ENCODE measurements at regions not wholly inside any gene's neighbourhood (a gene's known extent, or its start where the extent isn't known, plus 50 kb on each side); places are given as distances from the start of the nearest gene placed in this dataset.

GRCh38 chr12:24175929-24176328, 226.5 kb upstream of the SOX5 start:
- H3K27me3 ChIP-seq (replicated peaks in 1 of 7), result no peaks in the 10 kb centered on the region
- TF ChIP-seq CTCF (IDR thresholded peaks at IDR 0.05 in 8 of 11, conservative IDR thresholded peaks at IDR 0.05 in 3 of 11) (no peak), POLR2AphosphoS5 (IDR thresholded peaks at IDR 0.05) (no peak), POLR2A (IDR thresholded peaks at IDR 0.05) (no peak)
- no peak overlapping the region for H3K4me3 ChIP-seq
- no peaks in the 10 kb centered on the region for H3K36me3 ChIP-seq
- H3K9me3 ChIP-seq, result no peaks in the 10 kb centered on the region
- H3K27ac ChIP-seq, result no peak overlapping the region
- peaks cover 0 to 7% (median 0%) of the 10 kb centered on the region in 6 donors for H3K4me1 ChIP-seq
- WGBS, 5 donors, result 76 to 91% (median 89%) methylated on average over 4 of the region's 4 CpGs
- no peak for DNase-seq
- intact Hi-C loops (cut with DNase I; ENCODE audit: low total_unique reads), result no loop called here

DNA sequence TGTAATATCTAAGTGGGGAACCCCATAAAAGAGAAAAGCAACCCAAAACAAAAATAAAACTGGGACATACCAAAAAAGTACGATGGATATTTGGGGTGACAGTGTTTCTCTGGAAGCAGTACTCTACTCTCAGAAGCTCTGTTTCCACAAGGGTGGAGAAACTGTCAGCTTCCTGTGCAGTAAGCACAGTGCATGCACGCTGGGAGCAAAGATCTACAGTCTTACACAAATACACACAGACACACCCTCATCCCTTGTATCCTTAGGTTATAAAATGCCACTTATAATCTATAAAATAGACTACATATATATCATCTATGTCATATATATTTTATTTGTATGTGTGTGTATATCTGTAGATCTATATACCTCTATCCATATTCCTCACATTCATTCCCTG, 225.8 kb upstream of the SOX5 start:
- no peak for DNase-seq
- H3K36me3 ChIP-seq, result no peaks in the 10 kb centered on the region
- H3K27ac ChIP-seq, result no peak overlapping the region
- no peak overlapping the region for H3K4me3 ChIP-seq
- no peaks in the 10 kb centered on the region for H3K9me3 ChIP-seq
- H3K27me3 ChIP-seq (replicated peaks in 1 of 7), result no peaks in the 10 kb centered on the region
- intact Hi-C loops (cut with DNase I; ENCODE audit: low total_unique reads), result no loop called here
- H3K4me1 ChIP-seq, result peaks cover 0 to 7% (median 0%) of the 10 kb centered on the region in 6 donors
- TF ChIP-seq CTCF (IDR thresholded peaks at IDR 0.05 in 8 of 11, conservative IDR thresholded peaks at IDR 0.05 in 3 of 11) (no peak), POLR2A (IDR thresholded peaks at IDR 0.05) (no peak), POLR2AphosphoS5 (IDR thresholded peaks at IDR 0.05) (no peak)
- 73 to 80% (median 75%) methylated on average over 2 of the region's 2 CpGs for WGBS, 5 donors

DNA sequence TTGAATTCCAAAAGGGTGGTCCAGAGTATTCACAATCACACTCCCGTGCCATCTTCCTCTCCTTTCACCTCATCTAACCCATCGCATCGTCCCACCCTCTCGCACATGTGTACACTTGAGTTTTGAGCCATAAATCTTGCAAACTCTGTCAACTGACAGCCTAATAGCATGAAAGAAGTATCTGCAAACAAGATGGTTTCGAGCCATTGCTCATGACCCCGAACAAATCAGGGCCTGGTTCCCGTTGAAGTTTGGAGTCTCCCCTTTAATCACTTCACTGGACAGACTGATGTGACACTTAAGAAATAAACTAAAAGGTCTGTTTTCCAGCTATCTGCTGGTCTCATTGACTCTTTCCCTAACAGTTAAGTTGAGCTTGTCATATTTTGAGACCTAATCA, 223.6 kb upstream of the SOX5 start:
- H3K36me3 ChIP-seq, result no peaks in the 10 kb centered on the region
- no peaks in the 10 kb centered on the region for H3K9me3 ChIP-seq
- intact Hi-C loops (cut with DNase I; ENCODE audit: low total_unique reads), result no loop called here
- no peaks in the 10 kb centered on the region for H3K27me3 ChIP-seq (replicated peaks in 1 of 7)
- TF ChIP-seq POLR2AphosphoS5 (IDR thresholded peaks at IDR 0.05), result no peak
- no peak for TF ChIP-seq CTCF (IDR thresholded peaks at IDR 0.05 in 8 of 11, conservative IDR thresholded peaks at IDR 0.05 in 3 of 11)
- no peak for TF ChIP-seq POLR2A (IDR thresholded peaks at IDR 0.05)
- no peak for DNase-seq
- 64 to 84% (median 73%) methylated on average over 7 of the region's 7 CpGs for WGBS, 5 donors
- no peak overlapping the region for H3K27ac ChIP-seq
- H3K4me3 ChIP-seq, result no peak overlapping the region
- peaks cover 0 to 7% (median 0%) of the 10 kb centered on the region in 6 donors for H3K4me1 ChIP-seq

- Histone ChIP-seq H3K4me3 (no peak overlapping the region), H3K36me3 (no peaks in the 10 kb centered on the region), H3K27me3 (replicated peaks in 1 of 7) (no peaks in the 10 kb centered on the region), H3K27ac (no peak overlapping the region), H3K4me1 (peaks cover 0 to 7% (median 0%) of the 10 kb centered on the region in 6 donors), H3K9me3 (no peaks in the 10 kb centered on the region)
- TF ChIP-seq POLR2A (IDR thresholded peaks at IDR 0.05) (no peak), POLR2AphosphoS5 (IDR thresholded peaks at IDR 0.05) (no peak), CTCF (IDR thresholded peaks at IDR 0.05 in 8 of 11, conservative IDR thresholded peaks at IDR 0.05 in 3 of 11) (no peak)
- DNase-seq, result no peak
- intact Hi-C loops (cut with DNase I; ENCODE audit: low total_unique reads), result no loop called here
Observed at GRCh38 chr12:24172773-24173066, 223.2 kb upstream of the SOX5 start.

Data from spleen (tissue), 11 donors.